ENCODE measurements at regions not wholly inside any gene's neighbourhood (a gene's known extent, or its start where the extent isn't known, plus 50 kb on each side); places are given as distances from the start of the nearest gene placed in this dataset.

- no peak for DNase-seq
Measured at GRCh38 chr2:120999377-121000097, 263.9 kb downstream of the GLI2 start.

GRCh38 chr2:121000804-121001203 is 265.1 kb downstream of the GLI2 start:
- DNase-seq: no peak

- no peak for DNase-seq
Measured at GRCh38 chr2:121001641-121002040, 266.0 kb downstream of the GLI2 start.

- no peak for DNase-seq
Measured at GRCh38 chr2:121002597-121002996, 266.9 kb downstream of the GLI2 start.

GRCh38 chr2:121003391-121003790 is 267.7 kb downstream of the GLI2 start:
- DNase-seq: no peak

GRCh38 chr2:121004359-121004758 is 268.7 kb downstream of the GLI2 start:
- DNase-seq: no peak

- DNase-seq: no peak
Measured at GRCh38 chr2:121004950-121005349, 269.3 kb downstream of the GLI2 start.

- no peak for DNase-seq
Measured at GRCh38 chr2:121005453-121005852, 269.8 kb downstream of the GLI2 start.

- no peak for DNase-seq
Measured at GRCh38 chr2:121006743-121007489, 271.2 kb downstream of the GLI2 start.

GRCh38 chr2:121007490-121007853 is 271.8 kb downstream of the GLI2 start:
- no peak for DNase-seq

- no peak for DNase-seq
Measured at GRCh38 chr2:121008975-121009374, 273.3 kb downstream of the GLI2 start.

GRCh38 chr2:121010998-121011397 is 274.0 kb downstream of the TFCP2L1 start:
- DNase-seq: no peak

GRCh38 chr2:121014876-121015275 is 270.1 kb downstream of the TFCP2L1 start:
- no peak for DNase-seq

- DNase-seq: no peak
Measured at GRCh38 chr2:121015971-121016485, 269.0 kb downstream of the TFCP2L1 start.

GRCh38 chr2:121017396-121017795 is 267.6 kb downstream of the TFCP2L1 start:
- DNase-seq: no peak

- DNase-seq: no peak
Measured at GRCh38 chr2:121018136-121019061, 266.6 kb downstream of the TFCP2L1 start.

GRCh38 chr2:121019071-121019470 is 265.9 kb downstream of the TFCP2L1 start:
- DNase-seq: no peak

- DNase-seq: no peak
Measured at GRCh38 chr2:121019756-121020155, 265.2 kb downstream of the TFCP2L1 start.

GRCh38 chr2:121021685-121022084 is 263.3 kb downstream of the TFCP2L1 start:
- DNase-seq: no peak

GRCh38 chr2:121028577-121028976 is 256.4 kb downstream of the TFCP2L1 start:
- DNase-seq: no peak

- no peak for DNase-seq
Measured at GRCh38 chr2:121030523-121030922, 254.5 kb downstream of the TFCP2L1 start.

- no peak for DNase-seq
Measured at GRCh38 chr2:121031568-121032340, 253.2 kb downstream of the TFCP2L1 start.
